ENCODE measurements at regions not wholly inside any gene's neighbourhood (a gene's known extent, or its start where the extent isn't known, plus 50 kb on each side); places are given as distances from the start of the nearest gene placed in this dataset.

DNA sequence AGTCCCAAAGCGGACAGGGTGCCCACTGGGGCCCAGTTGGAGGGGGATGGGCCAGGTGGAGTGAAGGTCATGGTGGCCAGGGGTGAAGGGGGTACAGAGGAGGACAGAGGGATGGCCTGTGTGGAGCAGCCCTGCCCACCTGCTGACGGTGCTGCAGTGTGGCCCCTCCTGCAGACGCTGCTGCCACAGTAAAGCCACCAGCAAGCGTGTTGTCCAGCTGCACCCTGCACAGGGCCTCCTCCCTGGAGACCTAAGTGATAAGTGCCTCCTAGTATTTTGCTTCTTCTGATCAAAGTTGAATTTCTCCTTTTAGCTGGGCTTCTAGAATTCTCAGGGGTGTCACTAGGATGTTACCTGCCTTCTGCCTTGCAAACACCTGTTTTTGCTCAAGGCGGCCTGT, 299.3 kb upstream of the IRX4 start:
- H3K27me3 ChIP-seq (ENCODE audit: insufficient read depth, low read length): 0 out of 2 replicates have a peak, but pooled peaks cover 4% of the 10 kb centered on the region
- H3F3A ChIP-seq (ENCODE audit: insufficient read depth, low read length): no peaks in the 10 kb centered on the region

GRCh38 chr5:2181557-2181956, 298.8 kb upstream of the IRX4 start:
- no peak overlapping the region for H3K4me3 ChIP-seq (ENCODE audit: low read depth, low read length, poor library complexity, severe bottlenecking)
- H2AFZ ChIP-seq (ENCODE audit: low read length): no peak overlapping the region
- H4K20me1 ChIP-seq (ENCODE audit: insufficient read depth, low read length): no peaks in the 10 kb centered on the region
- 0 out of 2 replicates have a peak, but pooled peaks cover 4% of the 10 kb centered on the region for H3K27me3 ChIP-seq (ENCODE audit: insufficient read depth, low read length)
- TF ChIP-seq EZH2 (IDR thresholded peaks at IDR 0.05; ENCODE audit: borderline replicate concordance, low read length) (no peak), CTCF (IDR thresholded peaks at IDR 0.05; ENCODE audit: low read length) (no peak)
- H3F3A ChIP-seq (ENCODE audit: insufficient read depth, low read length): no peaks in the 10 kb centered on the region
- H3K9me2 ChIP-seq (ENCODE audit: low read depth, low read length): no peaks in the 10 kb centered on the region
- H3K79me2 ChIP-seq (ENCODE audit: insufficient read depth, low read length): no peaks in the 10 kb centered on the region
- H3K9me3 ChIP-seq (ENCODE audit: low read length): no peaks in the 10 kb centered on the region
- no peaks in the 10 kb centered on the region for H3K4me1 ChIP-seq (ENCODE audit: insufficient read depth, low read length, severe bottlenecking)
- no peak overlapping the region for H3K4me2 ChIP-seq (ENCODE audit: low read length)
- no peaks in the 10 kb centered on the region for H3K36me3 ChIP-seq (ENCODE audit: insufficient read depth, low read length)
- H3K9ac ChIP-seq (ENCODE audit: low read length): no peak overlapping the region
- no peak overlapping the region for H3K27ac ChIP-seq (ENCODE audit: low read depth, low read length, poor library complexity, severe bottlenecking)

More for the DNA sequence above, 299.3 kb upstream of the IRX4 start:
- Histone ChIP-seq H3K36me3 (ENCODE audit: insufficient read depth, low read length) (no peaks in the 10 kb centered on the region), H3K9me2 (ENCODE audit: low read depth, low read length) (no peaks in the 10 kb centered on the region), H3K4me1 (ENCODE audit: insufficient read depth, low read length, severe bottlenecking) (no peaks in the 10 kb centered on the region), H3K9me3 (ENCODE audit: low read length) (no peaks in the 10 kb centered on the region), H3K27ac (ENCODE audit: low read depth, low read length, poor library complexity, severe bottlenecking) (no peak overlapping the region), H3K4me3 (ENCODE audit: low read depth, low read length, poor library complexity, severe bottlenecking) (no peak overlapping the region), H3K79me2 (ENCODE audit: insufficient read depth, low read length) (no peaks in the 10 kb centered on the region), H4K20me1 (ENCODE audit: insufficient read depth, low read length) (no peaks in the 10 kb centered on the region), H3K4me2 (ENCODE audit: low read length) (no peak overlapping the region), H2AFZ (ENCODE audit: low read length) (no peak overlapping the region), H3K9ac (ENCODE audit: low read length) (no peak overlapping the region)
- no peak for TF ChIP-seq CTCF (IDR thresholded peaks at IDR 0.05; ENCODE audit: low read length)
- no peak for TF ChIP-seq EZH2 (IDR thresholded peaks at IDR 0.05; ENCODE audit: borderline replicate concordance, low read length)

GRCh38 chr5:2181149-2181548, 298.4 kb upstream of the IRX4 start:
- TF ChIP-seq EZH2 (IDR thresholded peaks at IDR 0.05; ENCODE audit: borderline replicate concordance, low read length) (no peak), CTCF (IDR thresholded peaks at IDR 0.05; ENCODE audit: low read length) (no peak)
- Histone ChIP-seq H3K4me3 (ENCODE audit: low read depth, low read length, poor library complexity, severe bottlenecking) (no peak overlapping the region), H3K4me1 (ENCODE audit: insufficient read depth, low read length, severe bottlenecking) (no peaks in the 10 kb centered on the region), H2AFZ (ENCODE audit: low read length) (no peak overlapping the region), H3K27ac (ENCODE audit: low read depth, low read length, poor library complexity, severe bottlenecking) (no peak overlapping the region), H3K9me3 (ENCODE audit: low read length) (no peaks in the 10 kb centered on the region), H3K27me3 (ENCODE audit: insufficient read depth, low read length) (0 out of 2 replicates have a peak, but pooled peaks cover 4% of the 10 kb centered on the region), H3K79me2 (ENCODE audit: insufficient read depth, low read length) (no peaks in the 10 kb centered on the region), H3K9ac (ENCODE audit: low read length) (no peak overlapping the region), H3K4me2 (ENCODE audit: low read length) (no peak overlapping the region), H3K9me2 (ENCODE audit: low read depth, low read length) (no peaks in the 10 kb centered on the region), H3K36me3 (ENCODE audit: insufficient read depth, low read length) (no peaks in the 10 kb centered on the region), H4K20me1 (ENCODE audit: insufficient read depth, low read length) (no peaks in the 10 kb centered on the region), H3F3A (ENCODE audit: insufficient read depth, low read length) (no peaks in the 10 kb centered on the region)

Measured in OCI-LY1 (cell line).